ENCODE measurements at regions not wholly inside any gene's neighbourhood (a gene's known extent, or its start where the extent isn't known, plus 50 kb on each side); places are given as distances from the start of the nearest gene placed in this dataset.

DNA sequence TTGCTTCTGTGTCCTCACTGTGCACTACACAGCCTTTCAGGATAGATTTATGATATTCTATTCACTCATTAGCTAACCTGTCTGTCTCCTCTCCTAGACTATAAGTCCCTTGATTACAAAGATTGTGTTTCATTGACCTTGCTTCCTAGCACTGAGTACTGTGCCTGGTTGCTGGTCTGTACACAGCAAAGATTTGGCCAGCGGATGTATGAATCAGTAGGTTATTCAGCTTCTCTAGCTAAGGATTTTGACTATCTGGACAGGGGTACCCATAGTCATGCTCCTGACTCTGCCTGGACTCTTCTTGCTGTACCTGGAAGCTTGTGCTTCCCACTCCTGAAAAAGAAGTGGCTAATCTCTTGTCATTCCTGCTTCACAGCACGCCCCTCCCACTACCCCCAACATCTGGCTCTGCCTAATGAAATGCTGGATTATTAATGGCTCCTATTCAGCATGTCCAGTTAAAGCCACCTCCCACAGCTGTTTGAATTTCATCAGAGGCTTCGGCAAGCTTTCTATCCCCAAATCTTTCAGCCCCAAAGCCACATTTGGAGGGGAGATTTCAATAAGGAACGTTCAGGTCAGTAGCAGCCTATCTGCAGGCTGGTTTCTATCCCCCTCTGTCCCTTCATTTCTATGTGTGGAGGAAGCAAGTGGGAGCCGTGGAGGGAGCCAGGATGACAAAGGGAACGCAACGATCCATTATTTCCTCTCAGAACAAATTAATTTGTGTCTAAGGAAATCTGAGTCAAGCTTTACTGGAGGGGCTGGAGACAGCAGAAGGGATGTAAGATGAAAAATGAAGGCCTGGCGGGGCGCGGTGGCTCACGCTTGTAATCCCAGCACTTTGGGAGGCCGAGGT is 64.8 kb upstream of the PPM1J start:
- no peak for DNase-seq

GRCh38 chr1:112778137-112778536 is 63.0 kb upstream of the PPM1J start:
- DNase-seq, result no peak

DNA sequence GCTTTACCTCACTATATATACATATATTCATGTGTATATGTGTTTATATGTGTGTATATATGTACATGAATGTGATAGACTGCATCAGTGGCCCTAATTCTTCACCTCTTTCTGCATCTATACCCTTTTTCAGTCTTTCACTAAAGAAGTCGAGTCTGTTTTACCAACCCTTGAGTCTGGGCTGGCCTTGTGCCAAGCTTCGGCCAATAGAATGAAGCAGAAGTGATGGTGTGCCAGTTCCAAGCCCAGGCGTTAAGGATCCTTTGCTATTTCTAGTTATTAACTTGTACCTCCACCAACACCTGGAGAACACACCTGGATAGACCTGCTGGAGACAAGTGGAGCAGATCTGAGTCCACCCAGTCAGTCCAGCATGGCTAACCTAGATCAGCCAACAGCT is 61.6 kb upstream of the PPM1J start:
- DNase-seq, result no peak

- no peak for DNase-seq
These were observed 57.6 kb upstream of the PPM1J start for GRCh38 chr1:112772781-112773180.

GRCh38 chr1:112770724-112771123 is 55.6 kb upstream of the PPM1J start:
- DNase-seq, result no peak

GRCh38 chr1:112769611-112770010 is 54.5 kb upstream of the PPM1J start:
- no peak for DNase-seq

- DNase-seq, result no peak
These were observed 52.5 kb upstream of the PPM1J start for GRCh38 chr1:112767646-112768045.

Data from SHP77 (cell line).